WTC11 (cell line): ENCODE measurements at regions not wholly inside any gene's neighbourhood (a gene's known extent, or its start where the extent isn't known, plus 50 kb on each side); places are given as distances from the start of the nearest gene placed in this dataset.

Experiments
- TF ChIP-seq, protein P1 (sequence below): fragments of 200-600 bp; IDR thresholded peaks from 2 replicates; pipeline ENCODE4 v1.8.0; 2022; ENCODE audit warnings: antibody characterized with exemption
- TF ChIP-seq, protein P2 (sequence below): sonication (generic); formaldehyde crosslinking; conservative IDR thresholded peaks from 2 replicates; pipeline ENCODE4 v1.8.1; 2023; ENCODE audit warnings: mild to moderate bottlenecking, low read depth, missing genetic modification reagents, moderate library complexity

DNA sequence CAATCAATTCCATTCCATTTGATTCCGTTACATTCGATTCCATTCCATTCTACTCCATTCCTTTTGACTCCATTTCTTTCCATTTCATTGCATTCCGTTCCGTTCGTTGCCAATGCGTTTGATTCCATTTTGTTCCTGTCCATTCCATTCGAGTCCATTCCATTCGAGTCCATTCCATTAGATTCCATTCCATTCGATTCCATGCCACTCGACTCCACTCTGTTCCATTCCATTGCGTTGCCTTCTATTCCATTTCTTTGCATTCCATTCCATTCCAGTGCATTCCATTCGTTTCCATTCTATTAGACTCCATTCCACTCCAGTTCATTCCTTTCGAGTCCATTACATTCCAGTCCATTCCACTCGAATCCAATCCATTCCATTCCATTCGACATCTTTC is 2587.5 kb upstream of the TPTE start:
- TF ChIP-seq, protein P1, sequence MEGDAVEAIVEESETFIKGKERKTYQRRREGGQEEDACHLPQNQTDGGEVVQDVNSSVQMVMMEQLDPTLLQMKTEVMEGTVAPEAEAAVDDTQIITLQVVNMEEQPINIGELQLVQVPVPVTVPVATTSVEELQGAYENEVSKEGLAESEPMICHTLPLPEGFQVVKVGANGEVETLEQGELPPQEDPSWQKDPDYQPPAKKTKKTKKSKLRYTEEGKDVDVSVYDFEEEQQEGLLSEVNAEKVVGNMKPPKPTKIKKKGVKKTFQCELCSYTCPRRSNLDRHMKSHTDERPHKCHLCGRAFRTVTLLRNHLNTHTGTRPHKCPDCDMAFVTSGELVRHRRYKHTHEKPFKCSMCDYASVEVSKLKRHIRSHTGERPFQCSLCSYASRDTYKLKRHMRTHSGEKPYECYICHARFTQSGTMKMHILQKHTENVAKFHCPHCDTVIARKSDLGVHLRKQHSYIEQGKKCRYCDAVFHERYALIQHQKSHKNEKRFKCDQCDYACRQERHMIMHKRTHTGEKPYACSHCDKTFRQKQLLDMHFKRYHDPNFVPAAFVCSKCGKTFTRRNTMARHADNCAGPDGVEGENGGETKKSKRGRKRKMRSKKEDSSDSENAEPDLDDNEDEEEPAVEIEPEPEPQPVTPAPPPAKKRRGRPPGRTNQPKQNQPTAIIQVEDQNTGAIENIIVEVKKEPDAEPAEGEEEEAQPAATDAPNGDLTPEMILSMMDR, result no peak
- TF ChIP-seq, protein P2, sequence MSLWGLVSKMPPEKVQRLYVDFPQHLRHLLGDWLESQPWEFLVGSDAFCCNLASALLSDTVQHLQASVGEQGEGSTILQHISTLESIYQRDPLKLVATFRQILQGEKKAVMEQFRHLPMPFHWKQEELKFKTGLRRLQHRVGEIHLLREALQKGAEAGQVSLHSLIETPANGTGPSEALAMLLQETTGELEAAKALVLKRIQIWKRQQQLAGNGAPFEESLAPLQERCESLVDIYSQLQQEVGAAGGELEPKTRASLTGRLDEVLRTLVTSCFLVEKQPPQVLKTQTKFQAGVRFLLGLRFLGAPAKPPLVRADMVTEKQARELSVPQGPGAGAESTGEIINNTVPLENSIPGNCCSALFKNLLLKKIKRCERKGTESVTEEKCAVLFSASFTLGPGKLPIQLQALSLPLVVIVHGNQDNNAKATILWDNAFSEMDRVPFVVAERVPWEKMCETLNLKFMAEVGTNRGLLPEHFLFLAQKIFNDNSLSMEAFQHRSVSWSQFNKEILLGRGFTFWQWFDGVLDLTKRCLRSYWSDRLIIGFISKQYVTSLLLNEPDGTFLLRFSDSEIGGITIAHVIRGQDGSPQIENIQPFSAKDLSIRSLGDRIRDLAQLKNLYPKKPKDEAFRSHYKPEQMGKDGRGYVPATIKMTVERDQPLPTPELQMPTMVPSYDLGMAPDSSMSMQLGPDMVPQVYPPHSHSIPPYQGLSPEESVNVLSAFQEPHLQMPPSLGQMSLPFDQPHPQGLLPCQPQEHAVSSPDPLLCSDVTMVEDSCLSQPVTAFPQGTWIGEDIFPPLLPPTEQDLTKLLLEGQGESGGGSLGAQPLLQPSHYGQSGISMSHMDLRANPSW (CRISPR knock-in tag), result no peak
